T-helper 1 cell (primary cell): ENCODE measurements at regions not wholly inside any gene's neighbourhood (a gene's known extent, or its start where the extent isn't known, plus 50 kb on each side); places are given as distances from the start of the nearest gene placed in this dataset.
A peak's percentile ranks its signal among the peaks of the same experiment; 100 is the strongest.
"Not testable (repeated sequence)": the region's sequence is repeated elsewhere in the genome, so short reads cannot be mapped to it uniquely, and the experiment has no call there.

Experiments used
- DNase-seq, 5 donors: peaks; one replicate each; pipeline ENCODE4 v3.0.0-alpha.2; 2012 to 2020

GRCh38 chr7:97381815-97382554 lies 264.5 kb downstream of the SDHAF3 start:
- DNase-seq, result no peak

- no peak for DNase-seq
Measured at GRCh38 chr7:97390052-97390451, 272.6 kb downstream of the SDHAF3 start.

- DNase-seq, result no peak
Measured at GRCh38 chr7:97390915-97391593, 273.6 kb downstream of the SDHAF3 start.

- no peak for DNase-seq
Measured at GRCh38 chr7:97401398-97401797, 283.9 kb downstream of the SDHAF3 start.

- DNase-seq, result no peak
Measured at GRCh38 chr7:97405835-97406234, 288.3 kb downstream of the SDHAF3 start.

GRCh38 chr7:97407106-97407505 lies 289.6 kb downstream of the SDHAF3 start:
- DNase-seq, result no peak

GRCh38 chr7:97409346-97409745 lies 291.8 kb downstream of the SDHAF3 start:
- no peak for DNase-seq

- DNase-seq, result peak in 1 of 5 donors; percentile 1
Measured at GRCh38 chr7:97418312-97418711, 300.8 kb downstream of the SDHAF3 start.

GRCh38 chr7:97419898-97420297 lies 302.4 kb downstream of the SDHAF3 start:
- no peak for DNase-seq

- DNase-seq, result no peak
Measured at GRCh38 chr7:97421307-97421930, 303.9 kb downstream of the SDHAF3 start.

- DNase-seq, result no peak
Measured at GRCh38 chr7:97422046-97422445, 304.5 kb downstream of the SDHAF3 start.

- no peak for DNase-seq
Measured at GRCh38 chr7:97430006-97430405, 301.9 kb upstream of the TAC1 start.

GRCh38 chr7:97439637-97440214 lies 292.2 kb upstream of the TAC1 start:
- no peak for DNase-seq

- DNase-seq, result no peak
Measured at GRCh38 chr7:97446361-97446760, 285.5 kb upstream of the TAC1 start.

GRCh38 chr7:97449448-97449847 lies 282.4 kb upstream of the TAC1 start:
- not testable (repeated sequence) for DNase-seq

GRCh38 chr7:97450516-97450915 lies 281.4 kb upstream of the TAC1 start:
- no peak for DNase-seq

GRCh38 chr7:97454636-97455035 lies 277.2 kb upstream of the TAC1 start:
- DNase-seq, result no peak

- DNase-seq, result no peak
Measured at GRCh38 chr7:97457054-97457453, 274.8 kb upstream of the TAC1 start.

- DNase-seq, result no peak
Measured at GRCh38 chr7:97460433-97460832, 271.5 kb upstream of the TAC1 start.

- DNase-seq, result no peak
Measured at GRCh38 chr7:97461596-97461995, 270.3 kb upstream of the TAC1 start.

- no peak for DNase-seq
Measured at GRCh38 chr7:97466071-97466470, 265.8 kb upstream of the TAC1 start.

- no peak for DNase-seq
Measured at GRCh38 chr7:97466999-97467740, 264.7 kb upstream of the TAC1 start.

- DNase-seq, result no peak
Measured at GRCh38 chr7:97468493-97468892, 263.4 kb upstream of the TAC1 start.
